GM12878 (cell line): ENCODE measurements at regions not wholly inside any gene's neighbourhood (a gene's known extent, or its start where the extent isn't known, plus 50 kb on each side); places are given as distances from the start of the nearest gene placed in this dataset.

Experiments used
- ATAC-seq: fragments of 200-7000 bp; cut with Tn5 transposase; 3 replicates; pipeline ENCODE4 v1.9.1; 2020; ENCODE audit warnings: mild to moderate bottlenecking, moderate library complexity
- BruUV-seq: library from RNA; stranded (reverse); fragments of 400-500 nt; replicated peaks from 2 replicates; lab custom pipeline; 2021; lab: Mats Ljungman, UMichigan
- CTCF ChIA-PET: fragments of 300-600 bp; sonication (Branson Sonifier 250); formaldehyde crosslinking; extraction: SDS; loops from one replicate; lab custom pipeline; 2021; ENCODE audit warnings: inconsistent platforms; lab: Yijun Ruan, JAX
- POLR2A ChIA-PET: fragments of 350-600 bp; formaldehyde crosslinking; extraction: SDS; loops from one replicate; lab custom pipeline; 2021; ENCODE audit warnings: inconsistent platforms; lab: Charles Lee
- RAD21 ChIA-PET: fragments of 300-600 bp; sonication (Branson Sonifier 250); formaldehyde crosslinking; loops from one replicate; lab custom pipeline; 2023; ENCODE audit warnings: antibody characterized with exemption; ENCODE audit not compliant: unreplicated experiment; lab: Charles Lee
- SMC1A ChIA-PET: fragments of 300-600 bp; sonication (Branson Sonifier 250); formaldehyde crosslinking; loops from one replicate; lab custom pipeline; 2023; ENCODE audit not compliant: unreplicated experiment, uncharacterized antibody; lab: Charles Lee
- DNase-seq: peaks from one replicate; pipeline ENCODE4 v3.0.0-alpha.2; 2011; ENCODE audit warnings: low read depth, low spot score
- FAIRE-seq: peaks from 3 replicates; lab custom pipeline; 2011; peaks lifted over from hg19 to GRCh38; lab: Jason Lieb, UNC
- H2AFZ ChIP-seq: 2 replicates; pipeline ENCODE4 v1.6.0; 2011; ENCODE audit warnings: low read depth, low read length, control low read depth; ENCODE audit not compliant: control insufficient read depth
- H3K27ac ChIP-seq: 2 replicates; pipeline ENCODE4 v1.5.1; 2011; ENCODE audit warnings: control low read depth; ENCODE audit not compliant: control insufficient read depth, insufficient read depth
- H3K27me3 ChIP-seq, 2 experiments: replicated peaks in 1 of 2; 2 replicates each; pipeline versions ENCODE4 v1.6.0 to v1.6.1; 2011; ENCODE audit warnings: low read length in 1 of 2; ENCODE audit not compliant: control insufficient read depth in 2 of 2, insufficient read depth in 2 of 2
- H3K36me3 ChIP-seq, 2 experiments: 2 replicates each; pipeline ENCODE4 v1.5.1; 2011; ENCODE audit warnings: low read length in 1 of 2; ENCODE audit not compliant: control insufficient read depth in 2 of 2, insufficient read depth in 2 of 2
- H3K4me1 ChIP-seq: 2 replicates; pipeline ENCODE4 v1.6.1; 2011; ENCODE audit warnings: mild to moderate bottlenecking, low read length, moderate library complexity, mixed read lengths; ENCODE audit not compliant: control insufficient read depth, insufficient read depth
- H3K4me2 ChIP-seq: 2 replicates; pipeline ENCODE4 v1.6.0; 2011; ENCODE audit warnings: control low read depth; ENCODE audit not compliant: control insufficient read depth, insufficient read depth
- H3K4me3 ChIP-seq: fragments of 200-600 bp; sonication (generic); 2 replicates; pipeline ENCODE4 v1.5.1; 2016
- H3K79me2 ChIP-seq: 2 replicates; pipeline ENCODE4 v1.6.0; 2011; ENCODE audit warnings: low read length; ENCODE audit not compliant: control insufficient read depth, insufficient read depth
- H3K9ac ChIP-seq: 2 replicates; pipeline ENCODE4 v1.8.0; 2011; ENCODE audit warnings: low read length, control low read depth, mixed read lengths; ENCODE audit not compliant: control insufficient read depth, insufficient read depth
- H3K9me3 ChIP-seq: replicated peaks from 3 replicates; pipeline ENCODE4 v1.5.1; 2011; ENCODE audit warnings: mild to moderate bottlenecking, low read length; ENCODE audit not compliant: control insufficient read depth, insufficient read depth
- H4K20me1 ChIP-seq: 2 replicates; pipeline ENCODE4 v1.6.0; 2011; ENCODE audit not compliant: control insufficient read depth, insufficient read depth
- BCL11A ChIP-seq: IDR thresholded peaks from 2 replicates; pipeline ENCODE4 v1.6.1; 2011; ENCODE audit warnings: low read depth, low read length
- DPF2 ChIP-seq: fragments of 450-650 bp; IDR thresholded peaks from 2 replicates; pipeline ENCODE4 v1.6.1; 2017; ENCODE audit warnings: mild to moderate bottlenecking
- POLR2AphosphoS2 ChIP-seq: IDR thresholded peaks from 2 replicates; pipeline ENCODE4 v1.6.1; 2011; ENCODE audit warnings: low read depth, mild to moderate bottlenecking, low read length, improper control_type of control experiment, moderate library complexity
- STAT1 ChIP-seq: fragments of 450-650 bp; conservative IDR thresholded peaks from 2 replicates; pipeline ENCODE4 v1.6.1; 2014; ENCODE audit warnings: antibody characterized with exemption, mild to moderate bottlenecking
- ZBED1 ChIP-seq: IDR thresholded peaks from 2 replicates; pipeline ENCODE4 v1.6.1; 2016; ENCODE audit warnings: borderline replicate concordance
- ZNF687 ChIP-seq: fragments of 450-650 bp; IDR thresholded peaks from 2 replicates; pipeline ENCODE4 v1.6.1; 2017; ENCODE audit warnings: mild to moderate bottlenecking, moderate library complexity
- WGBS: methylation state at CpG from one replicate; pipeline ENCODE4 v1.1.6; 2016; ENCODE audit warnings: low lambda C conversion rate; ENCODE audit not compliant: insufficient replicate concordance, insufficient coverage; ENCODE audit errors: missing lambda C conversion rate; 5-methylcytosine and 5-hydroxymethylcytosine counted together
- in situ Hi-C: fragments of 300-500 bp; cut with MboI; formaldehyde crosslinking; loops from 9 replicates; pipeline ENCODE4 v1.14.3; 2018; ENCODE audit warnings: mixed read lengths
- intact Hi-C: fragments of 100-400 bp; cut with micrococcal nuclease; formaldehyde crosslinking; loops from one replicate; pipeline ENCODE4 v1.14.2; 2022; ENCODE audit not compliant: unreplicated experiment

GRCh38 chr5:98516701-98517100 lies 256.8 kb upstream of the RGMB start:
- no TSS peak for BruUV-seq
- in situ Hi-C loops = no loop called here

More at GRCh38 chr5:98516701-98517100, 256.8 kb upstream of the RGMB start:
- Histone ChIP-seq H3K4me3 (no peak overlapping the region), H4K20me1 (no peaks in the 10 kb centered on the region), H3K27me3 (no peaks in the 10 kb centered on the region), H3K9ac (no peak overlapping the region), H3K9me3 (no peaks in the 10 kb centered on the region), H3K4me1 (no peaks in the 10 kb centered on the region), H3K79me2 (no peaks in the 10 kb centered on the region), H3K36me3 (no peaks in the 10 kb centered on the region)
- ChIA-PET RAD21 (no interaction called here), POLR2A (no interaction called here), SMC1A (no interaction called here)
- FAIRE-seq (no peak), DNase-seq (no peak)
- intact Hi-C loops = no loop called here
- 11% methylated on average over 4 of the region's 4 CpGs for WGBS
- TF ChIP-seq BCL11A = no peak
- TF ChIP-seq ZNF687 = no peak
- TF ChIP-seq DPF2 = no peak
- no peak for TF ChIP-seq POLR2AphosphoS2
- TF ChIP-seq STAT1 = no peak
- TF ChIP-seq ZBED1 = no peak
- TF ChIP-seq, all 136 proteins: peak for 0
- Histone ChIP-seq H2AFZ (no peak overlapping the region), H3K27ac (no peak overlapping the region), H3K4me2 (no peak overlapping the region)
- ATAC-seq = no peak
- CTCF ChIA-PET = no interaction called here
